BE2C (cell line): ENCODE measurements at regions not wholly inside any gene's neighbourhood (a gene's known extent, or its start where the extent isn't known, plus 50 kb on each side); places are given as distances from the start of the nearest gene placed in this dataset.

Source experiments
- DNase-seq: peaks from one replicate; pipeline ENCODE4 v3.0.0-alpha.2; 2020
- H3K27me3 ChIP-seq: fragments of 250-450 bp; sonication (Bioruptor Pico); 2 replicates; pipeline ENCODE4 v1.5.1; 2020; ENCODE audit warnings: mild to moderate bottlenecking
- H3K36me3 ChIP-seq: fragments of 250-450 bp; sonication (Bioruptor Pico); 2 replicates; pipeline ENCODE4 v1.5.1; 2020; ENCODE audit warnings: mild to moderate bottlenecking
- H3K4me1 ChIP-seq: fragments of 250-450 bp; sonication (Bioruptor Pico); 2 replicates; pipeline ENCODE4 v1.5.1; 2020
- H3K4me3 ChIP-seq: 2 replicates; pipeline ENCODE4 v1.5.1; 2011; ENCODE audit warnings: low read depth, low read length
- H3K9me3 ChIP-seq: fragments of 250-450 bp; sonication (Bioruptor Pico); 2 replicates; pipeline ENCODE4 v1.5.1; 2020
- TF ChIP-seq, protein P1 (sequence below): IDR thresholded peaks from 2 replicates; pipeline ENCODE4 v1.5.1; 2012; ENCODE audit warnings: mild to moderate bottlenecking, low read depth, low read length

DNA sequence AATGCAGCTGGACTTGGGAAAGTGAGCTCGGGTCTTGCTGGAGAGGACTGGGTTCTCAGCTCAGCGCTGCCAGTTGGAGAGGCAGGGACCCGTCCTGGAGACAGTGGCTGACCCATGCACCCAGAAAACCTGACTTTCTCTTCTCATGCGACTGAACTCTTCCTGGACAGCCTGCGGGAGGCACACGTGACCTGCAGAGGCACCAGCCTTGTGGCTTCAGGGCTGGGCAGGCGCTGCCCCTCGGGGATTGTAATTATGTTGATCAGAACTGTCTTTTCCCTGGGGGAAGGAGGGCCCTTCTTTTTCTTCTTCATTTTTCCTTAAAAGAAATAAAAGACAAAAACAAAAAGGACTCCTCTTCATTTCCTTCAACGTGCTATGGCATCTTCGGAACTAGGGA lies 198.1 kb downstream of the VAPA start:
- TF ChIP-seq, protein P1, sequence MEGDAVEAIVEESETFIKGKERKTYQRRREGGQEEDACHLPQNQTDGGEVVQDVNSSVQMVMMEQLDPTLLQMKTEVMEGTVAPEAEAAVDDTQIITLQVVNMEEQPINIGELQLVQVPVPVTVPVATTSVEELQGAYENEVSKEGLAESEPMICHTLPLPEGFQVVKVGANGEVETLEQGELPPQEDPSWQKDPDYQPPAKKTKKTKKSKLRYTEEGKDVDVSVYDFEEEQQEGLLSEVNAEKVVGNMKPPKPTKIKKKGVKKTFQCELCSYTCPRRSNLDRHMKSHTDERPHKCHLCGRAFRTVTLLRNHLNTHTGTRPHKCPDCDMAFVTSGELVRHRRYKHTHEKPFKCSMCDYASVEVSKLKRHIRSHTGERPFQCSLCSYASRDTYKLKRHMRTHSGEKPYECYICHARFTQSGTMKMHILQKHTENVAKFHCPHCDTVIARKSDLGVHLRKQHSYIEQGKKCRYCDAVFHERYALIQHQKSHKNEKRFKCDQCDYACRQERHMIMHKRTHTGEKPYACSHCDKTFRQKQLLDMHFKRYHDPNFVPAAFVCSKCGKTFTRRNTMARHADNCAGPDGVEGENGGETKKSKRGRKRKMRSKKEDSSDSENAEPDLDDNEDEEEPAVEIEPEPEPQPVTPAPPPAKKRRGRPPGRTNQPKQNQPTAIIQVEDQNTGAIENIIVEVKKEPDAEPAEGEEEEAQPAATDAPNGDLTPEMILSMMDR, result no peak
- Histone ChIP-seq H3K36me3 (no peaks in the 10 kb centered on the region), H3K9me3 (no peaks in the 10 kb centered on the region), H3K4me1 (no peaks in the 10 kb centered on the region), H3K27me3 (no peaks in the 10 kb centered on the region), H3K4me3 (no peak overlapping the region)
- DNase-seq, result no peak

DNA sequence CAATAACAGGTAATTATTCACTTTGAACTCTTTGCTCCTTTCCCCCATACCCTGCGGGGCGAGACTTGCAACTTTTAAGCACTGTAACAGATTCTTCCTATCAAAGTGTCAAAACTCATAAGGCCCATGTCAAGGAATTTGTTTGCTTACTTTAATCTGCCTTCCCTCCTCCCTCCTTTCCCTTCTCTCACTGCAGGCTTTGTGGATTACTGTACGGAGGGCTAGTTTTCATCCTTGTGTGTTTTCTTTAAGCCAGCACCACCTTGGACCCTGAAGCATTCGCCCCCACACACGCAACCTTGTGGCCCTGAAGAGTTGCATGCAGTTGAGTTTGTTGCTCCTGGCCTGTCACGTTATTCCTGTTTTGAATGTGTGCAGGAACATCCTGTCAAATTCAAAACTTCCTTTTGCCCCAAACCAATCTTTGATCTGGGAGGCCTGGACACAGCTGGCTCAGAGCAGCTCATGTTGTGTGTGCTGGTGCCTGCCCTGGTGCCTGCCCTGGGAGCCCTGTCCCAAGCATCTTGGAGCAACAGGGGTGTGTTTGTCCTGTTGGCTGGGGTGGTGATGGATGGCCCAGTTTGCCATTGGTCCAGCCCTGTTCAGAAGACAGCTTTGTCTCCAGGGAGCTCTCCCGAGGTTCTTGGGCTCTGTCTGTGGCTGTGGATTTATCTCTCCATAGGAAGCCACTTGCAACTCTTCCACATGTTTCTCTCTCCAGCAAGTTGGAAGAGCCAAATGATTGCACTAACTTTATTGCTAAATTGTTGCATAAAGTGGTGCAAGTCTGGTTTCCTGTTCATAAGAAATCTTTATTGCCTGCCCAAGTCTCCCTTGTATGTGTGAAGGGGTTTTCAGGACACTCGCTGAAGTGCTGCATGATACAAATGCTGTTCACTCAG lies 199.6 kb downstream of the VAPA start:
- no peaks in the 10 kb centered on the region for H3K4me1 ChIP-seq
- no peak overlapping the region for H3K4me3 ChIP-seq
- no peaks in the 10 kb centered on the region for H3K9me3 ChIP-seq
- no peaks in the 10 kb centered on the region for H3K36me3 ChIP-seq
- TF ChIP-seq, protein P1, result no peak
- no peaks in the 10 kb centered on the region for H3K27me3 ChIP-seq
- DNase-seq, result no peak

- no peak overlapping the region for H3K4me3 ChIP-seq
- no peak for DNase-seq
- no peaks in the 10 kb centered on the region for H3K36me3 ChIP-seq
- TF ChIP-seq, protein P1, result no peak
- no peaks in the 10 kb centered on the region for H3K4me1 ChIP-seq
- H3K27me3 ChIP-seq, result no peaks in the 10 kb centered on the region
- H3K9me3 ChIP-seq, result no peaks in the 10 kb centered on the region
Observed at GRCh38 chr18:10114717-10115463, 201.1 kb downstream of the VAPA start.

GRCh38 chr18:10116574-10116973 lies 202.8 kb downstream of the VAPA start:
- TF ChIP-seq, protein P1, result no peak
- H3K4me3 ChIP-seq, result no peak overlapping the region
- no peaks in the 10 kb centered on the region for H3K4me1 ChIP-seq
- H3K27me3 ChIP-seq, result no peaks in the 10 kb centered on the region
- no peak for DNase-seq
- H3K9me3 ChIP-seq, result no peaks in the 10 kb centered on the region
- no peaks in the 10 kb centered on the region for H3K36me3 ChIP-seq

DNA sequence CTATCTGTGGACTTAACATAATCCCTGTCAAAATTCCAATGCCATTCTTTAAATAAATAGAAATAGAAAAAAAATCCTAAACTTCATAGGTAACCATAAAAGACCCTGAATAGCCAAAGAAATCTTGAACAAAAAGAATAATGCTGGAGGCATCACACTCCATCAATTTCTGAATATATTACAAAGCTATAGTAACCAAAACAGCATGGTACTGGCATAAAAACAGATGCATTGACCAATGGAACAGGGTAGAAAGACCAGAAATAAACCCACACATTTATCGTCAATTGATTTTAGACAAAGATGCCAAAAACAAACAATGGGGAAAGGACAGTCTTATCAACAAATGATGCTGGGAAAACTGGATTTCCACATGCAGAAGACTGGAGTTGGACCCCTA lies 205.7 kb downstream of the VAPA start:
- Histone ChIP-seq H3K36me3 (no peaks in the 10 kb centered on the region), H3K27me3 (no peaks in the 10 kb centered on the region), H3K4me1 (no peaks in the 10 kb centered on the region), H3K9me3 (no peaks in the 10 kb centered on the region), H3K4me3 (no peak overlapping the region)
- no peak for DNase-seq
- TF ChIP-seq, protein P1, result no peak

DNA sequence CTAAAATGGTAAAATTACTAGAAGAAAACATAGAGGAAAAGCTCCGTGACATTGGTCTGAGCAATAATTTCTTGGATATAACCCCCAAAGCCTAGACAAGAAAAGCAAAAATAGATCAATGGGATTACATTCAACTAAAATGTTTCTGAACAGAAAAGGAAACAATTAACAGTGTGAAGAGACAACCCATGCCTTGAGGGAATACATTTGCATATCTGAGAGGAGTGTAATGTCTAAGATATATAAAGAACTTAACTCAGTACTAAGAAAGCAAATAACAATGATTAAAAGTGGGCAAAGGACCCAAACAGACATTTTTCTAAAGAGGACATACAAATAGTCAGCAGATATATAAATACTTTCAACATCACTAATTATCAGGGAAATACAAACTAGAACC lies 206.2 kb downstream of the VAPA start:
- Histone ChIP-seq H3K36me3 (no peaks in the 10 kb centered on the region), H3K4me1 (no peaks in the 10 kb centered on the region), H3K27me3 (no peaks in the 10 kb centered on the region), H3K4me3 (no peak overlapping the region), H3K9me3 (no peaks in the 10 kb centered on the region)
- no peak for DNase-seq
- TF ChIP-seq, protein P1, result no peak
